ENCODE measurements at regions not wholly inside any gene's neighbourhood (a gene's known extent, or its start where the extent isn't known, plus 50 kb on each side); places are given as distances from the start of the nearest gene placed in this dataset.
A peak's percentile ranks its signal among the peaks of the same experiment; 100 is the strongest.

DNA sequence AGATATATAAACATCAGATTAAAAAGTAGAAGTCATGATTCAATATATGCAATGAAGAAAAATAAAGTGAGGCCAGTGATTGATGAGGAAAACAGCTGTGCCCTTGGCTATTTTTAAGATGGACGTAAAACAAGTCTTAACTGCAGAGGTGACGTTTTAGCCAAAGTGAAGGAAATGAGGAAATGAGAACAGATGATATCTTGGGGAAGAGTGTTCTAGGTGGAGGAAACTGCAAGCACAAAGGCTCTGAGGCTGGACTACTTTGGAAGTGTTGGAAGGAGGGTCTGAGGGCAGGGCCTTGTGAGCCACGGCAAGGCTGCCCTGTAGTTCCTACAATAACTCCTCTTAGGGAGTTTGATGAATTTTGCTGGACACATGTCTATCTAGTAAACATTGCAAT lies 140.5 kb upstream of the AKR1E2 start:
- H3K36me3 ChIP-seq: no peaks in the 10 kb centered on the region
- H3K27me3 ChIP-seq: no peaks in the 10 kb centered on the region
- H3K4me3 ChIP-seq: no peak overlapping the region
- peak overlapping the region in 1 of 2 donors; percentile 17 for H3K27ac ChIP-seq
- H3K9me3 ChIP-seq: no peaks in the 10 kb centered on the region
- TF ChIP-seq, protein P1, sequence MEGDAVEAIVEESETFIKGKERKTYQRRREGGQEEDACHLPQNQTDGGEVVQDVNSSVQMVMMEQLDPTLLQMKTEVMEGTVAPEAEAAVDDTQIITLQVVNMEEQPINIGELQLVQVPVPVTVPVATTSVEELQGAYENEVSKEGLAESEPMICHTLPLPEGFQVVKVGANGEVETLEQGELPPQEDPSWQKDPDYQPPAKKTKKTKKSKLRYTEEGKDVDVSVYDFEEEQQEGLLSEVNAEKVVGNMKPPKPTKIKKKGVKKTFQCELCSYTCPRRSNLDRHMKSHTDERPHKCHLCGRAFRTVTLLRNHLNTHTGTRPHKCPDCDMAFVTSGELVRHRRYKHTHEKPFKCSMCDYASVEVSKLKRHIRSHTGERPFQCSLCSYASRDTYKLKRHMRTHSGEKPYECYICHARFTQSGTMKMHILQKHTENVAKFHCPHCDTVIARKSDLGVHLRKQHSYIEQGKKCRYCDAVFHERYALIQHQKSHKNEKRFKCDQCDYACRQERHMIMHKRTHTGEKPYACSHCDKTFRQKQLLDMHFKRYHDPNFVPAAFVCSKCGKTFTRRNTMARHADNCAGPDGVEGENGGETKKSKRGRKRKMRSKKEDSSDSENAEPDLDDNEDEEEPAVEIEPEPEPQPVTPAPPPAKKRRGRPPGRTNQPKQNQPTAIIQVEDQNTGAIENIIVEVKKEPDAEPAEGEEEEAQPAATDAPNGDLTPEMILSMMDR (IDR thresholded peaks at IDR 0.05): no peak
- H3K4me1 ChIP-seq: peaks cover 0 to 7% of the 10 kb centered on the region in 2 donors
- no peak for DNase-seq (ENCODE audit: low spot score)

DNA sequence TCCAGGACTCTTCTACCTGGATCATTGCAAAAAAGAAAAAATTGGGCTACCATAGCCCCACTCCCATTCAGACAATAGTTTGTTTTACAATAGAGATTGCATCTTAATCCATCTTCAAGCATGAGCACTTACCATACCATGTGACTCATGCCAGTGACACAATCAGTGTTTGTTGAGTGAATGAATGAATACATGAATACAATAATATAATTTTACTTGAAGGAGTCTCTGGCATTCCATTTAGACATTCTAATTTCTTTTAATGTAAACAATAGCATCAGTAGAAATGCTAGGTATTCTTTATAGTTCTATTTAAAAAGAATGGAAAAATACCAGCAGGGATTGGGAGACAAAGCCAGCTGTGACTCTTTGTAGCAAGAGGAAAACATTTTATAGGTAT lies 141.6 kb upstream of the AKR1E2 start:
- TF ChIP-seq, protein P1 (IDR thresholded peaks at IDR 0.05): no peak
- H3K27ac ChIP-seq: no peak overlapping the region

DNA sequence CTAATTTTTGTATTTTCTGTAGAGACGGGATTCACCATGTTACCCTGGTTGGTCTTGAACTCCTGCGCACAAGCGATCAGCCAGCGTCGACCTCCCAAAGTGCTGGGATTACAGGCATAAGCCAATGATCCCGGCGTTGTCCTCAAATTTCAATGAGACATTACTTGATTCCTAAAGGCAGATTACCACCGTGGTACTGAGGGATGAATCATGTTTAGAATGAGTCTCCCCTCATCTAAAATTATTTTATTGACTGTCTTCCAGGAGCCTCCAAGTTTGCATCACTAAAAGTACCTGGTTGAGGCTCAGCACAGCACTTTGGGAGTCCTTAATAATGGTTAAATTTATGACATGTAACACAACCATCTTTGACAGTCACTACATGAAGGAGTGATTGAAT lies 142.2 kb upstream of the AKR1E2 start:
- Histone ChIP-seq H3K27ac (no peak overlapping the region), H3K9me3 (no peaks in the 10 kb centered on the region), H3K36me3 (no peaks in the 10 kb centered on the region), H3K4me3 (no peak overlapping the region), H3K4me1 (peaks cover 0 to 8% of the 10 kb centered on the region in 2 donors), H3K27me3 (no peaks in the 10 kb centered on the region)
- TF ChIP-seq, protein P1 (IDR thresholded peaks at IDR 0.05): no peak
- no peak for DNase-seq (ENCODE audit: low spot score)

More for the DNA sequence above, 141.6 kb upstream of the AKR1E2 start:
- Histone ChIP-seq H3K9me3 (no peaks in the 10 kb centered on the region), H3K4me1 (peaks cover 0 to 7% of the 10 kb centered on the region in 2 donors), H3K27me3 (no peaks in the 10 kb centered on the region), H3K4me3 (no peak overlapping the region), H3K36me3 (no peaks in the 10 kb centered on the region)
- no peak for DNase-seq (ENCODE audit: low spot score)

DNA sequence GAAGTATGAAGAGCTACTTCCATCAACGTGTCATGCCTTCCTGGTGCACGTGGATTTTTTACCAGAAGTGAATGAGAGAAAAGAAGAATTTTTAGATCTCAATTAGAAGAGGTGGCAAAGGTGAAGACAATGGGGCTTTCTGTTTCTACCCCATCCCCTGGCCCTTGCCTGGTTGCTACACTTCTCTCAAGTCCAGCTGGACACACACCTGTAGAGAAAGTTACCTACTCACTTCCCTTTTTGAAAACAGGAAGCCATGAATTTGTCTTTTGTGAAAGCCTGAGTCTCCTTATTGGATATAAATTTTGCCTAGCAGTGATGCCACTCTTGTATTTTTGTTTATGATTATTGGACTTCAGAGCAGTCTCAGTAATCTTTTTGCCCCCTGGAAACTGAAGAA lies 142.9 kb upstream of the AKR1E2 start:
- Histone ChIP-seq H3K4me3 (no peak overlapping the region), H3K27me3 (no peaks in the 10 kb centered on the region), H3K9me3 (no peaks in the 10 kb centered on the region), H3K4me1 (peaks cover 0 to 15% of the 10 kb centered on the region in 2 donors), H3K36me3 (no peaks in the 10 kb centered on the region), H3K27ac (no peak overlapping the region)
- TF ChIP-seq, protein P1 (IDR thresholded peaks at IDR 0.05): no peak
- DNase-seq (ENCODE audit: low spot score): no peak

DNA sequence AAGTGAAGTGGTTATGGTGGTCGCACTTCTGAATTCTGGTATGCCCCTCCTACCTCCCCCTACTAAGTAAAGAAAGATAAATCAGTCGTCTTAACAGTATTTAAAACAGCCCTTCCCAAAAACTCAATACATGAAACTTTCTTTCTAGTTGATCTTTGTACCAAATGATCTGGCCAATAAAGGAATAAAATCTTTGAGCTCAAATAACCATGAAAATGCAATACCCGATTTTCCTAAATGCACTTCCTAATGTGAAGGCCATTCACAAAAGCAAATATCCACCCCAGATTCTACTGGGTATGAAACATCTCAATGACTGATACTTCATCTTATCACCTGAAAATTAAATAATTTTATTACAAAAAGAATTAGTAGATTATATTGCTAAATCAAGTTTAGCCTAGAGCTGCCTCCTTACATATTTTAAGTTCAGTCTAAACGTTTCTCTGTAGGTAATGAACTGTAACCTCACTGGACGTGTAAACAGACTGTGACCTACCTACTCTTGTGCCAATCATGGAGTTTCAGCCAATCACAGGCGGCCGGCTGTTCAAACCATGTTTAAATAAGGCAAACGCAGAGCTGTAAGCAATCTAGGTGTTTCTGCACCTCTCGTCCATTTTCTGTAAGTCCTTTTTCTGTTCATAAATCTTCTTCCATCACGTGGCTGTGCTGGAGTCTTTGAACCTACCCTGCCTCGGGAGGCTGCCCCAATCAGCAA lies 146.9 kb upstream of the AKR1E2 start:
- Histone ChIP-seq H3K27me3 (no peaks in the 10 kb centered on the region), H3K36me3 (no peaks in the 10 kb centered on the region), H3K4me3 (no peak overlapping the region), H3K9me3 (no peaks in the 10 kb centered on the region), H3K27ac (peak overlapping the region; percentile 19 to 65), H3K4me1 (peaks cover 0 to 8% of the 10 kb centered on the region in 2 donors)
- TF ChIP-seq, protein P1 (IDR thresholded peaks at IDR 0.05): no peak
- DNase-seq (ENCODE audit: low spot score): no peak

Measured in right atrium auricular region (tissue), 2 donors.